Neuronal stem cell (in vitro differentiated cells): ENCODE measurements at regions not wholly inside any gene's neighbourhood (a gene's known extent, or its start where the extent isn't known, plus 50 kb on each side); places are given as distances from the start of the nearest gene placed in this dataset.

Experiments used
- DNase-seq: peaks from one replicate; pipeline ENCODE4 v3.0.0-alpha.2; 2013; ENCODE audit warnings: low spot score
- H2AFZ ChIP-seq: one replicate; pipeline ENCODE4 v1.6.1; 2013; ENCODE audit warnings: mild to moderate bottlenecking, low read length, inconsistent platforms
- H2AK5ac ChIP-seq: 2 replicates; pipeline ENCODE4 v1.6.1; 2013; ENCODE audit warnings: low read depth, mild to moderate bottlenecking, inconsistent platforms, low read length, moderate library complexity, mixed read lengths
- H2BK120ac ChIP-seq: 2 replicates; pipeline ENCODE4 v1.6.1; 2013; ENCODE audit warnings: low read depth, mild to moderate bottlenecking, inconsistent platforms, low read length, moderate library complexity, mixed read lengths
- H2BK12ac ChIP-seq: one replicate; pipeline ENCODE4 v1.6.1; 2013; ENCODE audit warnings: low read length, inconsistent platforms
- H2BK15ac ChIP-seq: 2 replicates; pipeline ENCODE4 v1.6.1; 2013; ENCODE audit warnings: mild to moderate bottlenecking, low read length, inconsistent platforms, mixed read lengths
- H2BK5ac ChIP-seq: one replicate; pipeline ENCODE4 v1.6.1; 2013; ENCODE audit warnings: inconsistent platforms, mild to moderate bottlenecking, low read length, moderate library complexity
- H3K14ac ChIP-seq: one replicate; pipeline ENCODE4 v1.6.1; 2013; ENCODE audit warnings: low read length, inconsistent platforms
- H3K18ac ChIP-seq: 2 replicates; pipeline ENCODE4 v1.6.1; 2013; ENCODE audit warnings: low read length, inconsistent platforms
- H3K23ac ChIP-seq: 2 replicates; pipeline ENCODE4 v1.6.1; 2013; ENCODE audit warnings: low read depth, mild to moderate bottlenecking, mixed read lengths, low read length, inconsistent platforms; ENCODE audit not compliant: poor library complexity
- H3K27ac ChIP-seq: replicated peaks from 3 replicates; pipeline ENCODE4 v1.5.1; 2013; ENCODE audit warnings: low read length, inconsistent platforms
- H3K27me3 ChIP-seq, 3 experiments: 2 replicates each; pipeline ENCODE4 v1.6.1; 2013; ENCODE audit warnings: low read length in 3 of 3, mild to moderate bottlenecking in 2 of 3, inconsistent platforms in 1 of 3, low read depth in 1 of 3, mixed read lengths in 1 of 3, moderate library complexity in 1 of 3; ENCODE audit not compliant: control insufficient read depth in 3 of 3, insufficient read depth in 3 of 3
- H3K36me3 ChIP-seq, 2 donors: replicated peaks in 1 of 2; 2 replicates each; pipeline ENCODE4 v1.6.1; 2013; ENCODE audit warnings: low read length in 2 of 2; ENCODE audit not compliant: control insufficient read depth in 2 of 2, insufficient read depth in 2 of 2
- H3K4ac ChIP-seq: 2 replicates; pipeline ENCODE4 v1.6.1; 2013; ENCODE audit warnings: inconsistent platforms, mild to moderate bottlenecking, low read length, moderate library complexity
- H3K4me1 ChIP-seq, 2 donors: 1 replicate in 1 of 2; 2 replicates in 1 of 2; pipeline ENCODE4 v1.6.1; 2013; ENCODE audit warnings: low read length in 2 of 2, low read depth in 1 of 2; ENCODE audit not compliant: control insufficient read depth in 2 of 2, insufficient read depth in 1 of 2
- H3K4me2 ChIP-seq: one replicate; pipeline ENCODE4 v1.6.1; 2013; ENCODE audit warnings: mild to moderate bottlenecking, low read length, inconsistent platforms; ENCODE audit not compliant: insufficient read depth, poor library complexity, severe bottlenecking
- H3K4me3 ChIP-seq, 2 donors: 2 replicates each; pipeline ENCODE4 v1.5.1; 2013; ENCODE audit warnings: low read length in 2 of 2, mild to moderate bottlenecking in 2 of 2, inconsistent platforms in 1 of 2, moderate library complexity in 1 of 2
- H3K79me1 ChIP-seq: one replicate; pipeline ENCODE4 v1.6.1; 2013; ENCODE audit warnings: low read depth, mild to moderate bottlenecking, inconsistent platforms, low read length, moderate library complexity
- H3K9ac ChIP-seq: one replicate; pipeline ENCODE4 v1.6.1; 2013; ENCODE audit warnings: mild to moderate bottlenecking, low read depth, low read length, inconsistent platforms; ENCODE audit not compliant: poor library complexity
- H3K9me3 ChIP-seq, 2 donors: replicated peaks in 1 of 2; 2 replicates each; pipeline versions ENCODE3 to v1.6.1; 2013; ENCODE audit warnings: low read length in 2 of 2, mild to moderate bottlenecking in 2 of 2, inconsistent platforms in 1 of 2, low read depth in 1 of 2, mixed read lengths in 1 of 2, moderate library complexity in 1 of 2; ENCODE audit not compliant: control insufficient read depth in 2 of 2, insufficient read depth in 1 of 2
- H4K8ac ChIP-seq: one replicate; pipeline ENCODE4 v1.6.1; 2013; ENCODE audit warnings: low read depth, mild to moderate bottlenecking, inconsistent platforms, low read length, moderate library complexity
- H4K91ac ChIP-seq: one replicate; pipeline ENCODE4 v1.6.1; 2013; ENCODE audit warnings: low read length, low read depth, mild to moderate bottlenecking, inconsistent platforms; ENCODE audit not compliant: poor library complexity
- WGBS, 2 donors: extraction: QIAGEN DNeasy Blood & Tissue Kit; methylation state at CpG; one replicate each; pipeline ENCODE4 v1.1.7; 2013; ENCODE audit warnings: missing lambda C conversion rate in 2 of 2, mixed read lengths in 1 of 2; ENCODE audit not compliant: insufficient read length in 2 of 2, insufficient replicate concordance in 1 of 2; ENCODE audit errors: extremely low coverage in 2 of 2; 5-methylcytosine and 5-hydroxymethylcytosine counted together

DNA sequence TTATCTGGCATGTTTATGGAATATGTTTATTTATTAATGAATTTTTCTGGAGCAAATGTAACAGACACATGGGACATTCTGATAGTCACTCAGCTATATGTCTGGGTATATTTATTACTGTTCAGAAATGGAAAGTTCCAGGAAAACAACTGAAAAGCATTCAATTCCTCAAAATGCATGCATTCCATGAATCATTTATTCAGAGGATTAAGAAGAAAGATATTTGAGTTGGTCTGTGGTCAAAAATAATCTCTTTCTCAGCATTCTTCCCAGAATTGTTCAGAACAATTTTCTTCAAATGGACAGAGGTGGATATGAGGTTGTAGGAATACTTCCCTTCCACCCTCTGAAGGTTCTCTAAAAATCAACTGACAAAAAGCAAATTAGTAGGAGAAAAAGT lies 97.6 kb upstream of the ITGB1 start:
- H3K9me3 ChIP-seq = no peaks in the 10 kb centered on the region
- H3K18ac ChIP-seq = no peak overlapping the region
- no peak for DNase-seq
- no peak overlapping the region for H3K9ac ChIP-seq
- H3K27me3 ChIP-seq = peaks cover 0 to 3% (median 0%) of the 10 kb centered on the region in 3 experiments
- no peak overlapping the region for H2BK5ac ChIP-seq
- H3K4me3 ChIP-seq = no peak overlapping the region
- H4K8ac ChIP-seq = no peak overlapping the region
- H3K79me1 ChIP-seq = no peaks in the 10 kb centered on the region
- H2BK120ac ChIP-seq = no peak overlapping the region
- no peaks in the 10 kb centered on the region for H3K4me1 ChIP-seq
- H2AFZ ChIP-seq = no peak overlapping the region
- no peak overlapping the region for H3K14ac ChIP-seq
- H2AK5ac ChIP-seq = no peak overlapping the region
- no peak overlapping the region for H3K4me2 ChIP-seq
- H3K27ac ChIP-seq = no peak overlapping the region
- H3K4ac ChIP-seq = no peak overlapping the region
- H4K91ac ChIP-seq = no peak overlapping the region
- H2BK15ac ChIP-seq = no peak overlapping the region
- H3K36me3 ChIP-seq = no peaks in the 10 kb centered on the region
- no peak overlapping the region for H2BK12ac ChIP-seq
- H3K23ac ChIP-seq = no peak overlapping the region

DNA sequence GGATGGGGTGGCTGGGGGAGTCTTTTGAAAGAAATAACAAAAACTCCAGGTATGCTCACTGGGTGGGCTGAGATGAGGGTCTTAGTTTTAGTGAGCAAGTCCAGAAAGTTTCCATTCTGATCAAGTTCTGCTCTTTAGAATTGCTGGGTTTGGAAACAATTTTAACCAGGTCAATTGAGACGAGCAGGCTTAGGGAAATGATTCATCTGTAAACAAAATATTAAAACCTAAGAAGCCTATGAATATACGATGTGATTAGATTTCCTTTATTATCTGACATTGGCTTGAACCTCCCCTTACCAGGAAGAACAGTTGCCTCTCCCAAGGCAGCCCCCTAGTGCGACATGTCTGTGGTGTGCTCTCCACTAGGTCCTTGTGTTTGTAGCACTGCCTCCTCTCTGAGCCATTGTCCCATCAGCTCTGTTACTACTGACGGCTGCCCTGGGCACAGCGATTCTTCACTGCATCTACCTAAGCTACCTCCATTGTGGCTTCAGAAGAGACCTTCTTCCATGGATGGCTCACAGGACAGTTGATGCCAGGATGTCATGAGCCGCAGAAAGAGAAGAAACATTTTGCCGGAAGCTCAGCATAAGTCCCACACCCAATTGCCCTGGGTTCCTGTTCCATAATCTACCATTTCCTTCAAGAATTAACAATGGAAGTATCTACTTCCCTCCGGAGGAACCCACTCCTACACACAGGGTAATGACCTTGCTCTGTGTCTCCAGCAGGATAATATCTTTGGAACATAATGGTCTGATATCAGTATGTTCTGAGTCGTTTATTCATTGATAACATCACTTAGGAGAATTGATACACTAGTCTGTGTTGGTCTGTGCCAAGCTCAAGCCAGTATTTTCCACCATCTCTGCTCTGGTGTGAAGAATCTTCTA lies 95.1 kb upstream of the ITGB1 start:
- H2AK5ac ChIP-seq = no peak overlapping the region
- no peaks in the 10 kb centered on the region for H3K36me3 ChIP-seq
- H3K9ac ChIP-seq = no peak overlapping the region
- H2BK5ac ChIP-seq = no peak overlapping the region
- peaks cover 0 to 3% (median 0%) of the 10 kb centered on the region in 3 experiments for H3K27me3 ChIP-seq
- no peak overlapping the region for H2BK12ac ChIP-seq
- no peak overlapping the region for H3K18ac ChIP-seq
- H3K4me1 ChIP-seq = no peaks in the 10 kb centered on the region
- no CpG with 5 or more reads among the region's 9 CpGs for WGBS, 2 donors
- H3K4me2 ChIP-seq = no peak overlapping the region
- no peak for DNase-seq
- no peaks in the 10 kb centered on the region for H3K9me3 ChIP-seq
- no peak overlapping the region for H2BK120ac ChIP-seq
- no peak overlapping the region for H2BK15ac ChIP-seq
- H3K79me1 ChIP-seq = no peaks in the 10 kb centered on the region
- H2AFZ ChIP-seq = no peak overlapping the region
- no peak overlapping the region for H3K27ac ChIP-seq
- H3K14ac ChIP-seq = no peak overlapping the region
- H3K4ac ChIP-seq = no peak overlapping the region
- H3K4me3 ChIP-seq = no peak overlapping the region
- H4K91ac ChIP-seq = no peak overlapping the region
- no peak overlapping the region for H4K8ac ChIP-seq
- no peak overlapping the region for H3K23ac ChIP-seq

DNA sequence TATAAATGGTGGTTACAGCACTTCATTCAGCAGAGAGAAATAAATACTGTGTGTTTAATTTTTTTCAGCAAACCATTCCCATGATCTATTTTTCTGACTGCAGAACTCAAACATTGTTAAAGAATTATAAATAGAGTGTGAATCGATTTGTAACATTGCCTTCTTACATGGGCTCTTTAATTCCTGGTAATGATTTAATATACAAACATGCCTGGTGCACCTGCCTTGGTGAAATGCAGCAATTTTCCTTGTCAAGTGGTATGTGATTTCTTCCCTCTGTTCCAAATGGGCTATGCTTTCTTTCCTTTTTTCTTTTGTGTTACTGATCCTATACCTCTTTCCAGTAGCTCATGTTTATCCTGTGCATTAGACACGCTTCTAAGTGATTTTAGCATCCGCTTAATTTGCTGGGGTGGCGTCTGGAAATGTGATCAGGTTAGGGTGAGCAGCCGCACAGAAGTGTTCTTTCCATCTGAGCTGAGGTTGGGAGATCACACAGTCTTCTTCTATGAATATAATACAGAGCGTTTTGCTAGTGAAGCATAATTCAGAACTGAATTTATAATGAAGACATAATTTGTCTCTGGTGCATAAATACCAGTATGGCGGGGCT lies 94.3 kb upstream of the ITGB1 start:
- Histone ChIP-seq H3K4me1 (no peaks in the 10 kb centered on the region), H3K4ac (no peak overlapping the region), H3K27me3 (peaks cover 0 to 3% (median 0%) of the 10 kb centered on the region in 3 experiments), H4K8ac (no peak overlapping the region), H3K18ac (no peak overlapping the region), H2BK120ac (no peak overlapping the region), H3K14ac (no peak overlapping the region), H3K27ac (no peak overlapping the region), H3K79me1 (no peaks in the 10 kb centered on the region), H2BK12ac (no peak overlapping the region), H3K4me3 (no peak overlapping the region), H3K9me3 (no peaks in the 10 kb centered on the region), H2AK5ac (no peak overlapping the region), H4K91ac (no peak overlapping the region), H3K36me3 (no peaks in the 10 kb centered on the region), H3K9ac (no peak overlapping the region), H3K23ac (no peak overlapping the region), H3K4me2 (no peak overlapping the region), H2BK5ac (no peak overlapping the region), H2BK15ac (no peak overlapping the region), H2AFZ (no peak overlapping the region)
- no CpG with 5 or more reads among the region's 7 CpGs for WGBS, 2 donors
- no peak for DNase-seq
